ENCODE measurements at regions not wholly inside any gene's neighbourhood (a gene's known extent, or its start where the extent isn't known, plus 50 kb on each side); places are given as distances from the start of the nearest gene placed in this dataset.
"Not testable (repeated sequence)": the region's sequence is repeated elsewhere in the genome, so short reads cannot be mapped to it uniquely, and the experiment has no call there.

- no peak for DNase-seq
Observed at GRCh38 chr4:23976423-23976822, 86.6 kb upstream of the PPARGC1A start.

GRCh38 chr4:23973308-23973855 is 83.5 kb upstream of the PPARGC1A start:
- DNase-seq, result no peak

- no peak for DNase-seq
Observed at GRCh38 chr4:23972805-23973204, 83.0 kb upstream of the PPARGC1A start.

- DNase-seq, result no peak
Observed at GRCh38 chr4:23972187-23972586, 82.3 kb upstream of the PPARGC1A start.

GRCh38 chr4:23970201-23970850 is 80.5 kb upstream of the PPARGC1A start:
- no peak for DNase-seq

- no peak for DNase-seq
Observed at GRCh38 chr4:23969635-23970145, 79.8 kb upstream of the PPARGC1A start.

GRCh38 chr4:23967281-23967680 is 77.4 kb upstream of the PPARGC1A start:
- no peak for DNase-seq

- peak in 2 of 3 donors; percentile 9 to 30 for DNase-seq
Observed at GRCh38 chr4:23966725-23967124, 76.9 kb upstream of the PPARGC1A start.

GRCh38 chr4:23962462-23962861 is 72.6 kb upstream of the PPARGC1A start:
- no peak for DNase-seq

- DNase-seq, result not testable (repeated sequence)
Observed at GRCh38 chr4:23961395-23961794, 71.5 kb upstream of the PPARGC1A start.

- peak; percentile 48 to 74 (median 74) for DNase-seq
Observed at GRCh38 chr4:23959396-23960148, 69.7 kb upstream of the PPARGC1A start.

GRCh38 chr4:23958749-23959148 is 68.9 kb upstream of the PPARGC1A start:
- no peak for DNase-seq

- no peak for DNase-seq
Observed at GRCh38 chr4:23957465-23957864, 67.6 kb upstream of the PPARGC1A start.

- peak; percentile 71 to 88 (median 81) for DNase-seq
Observed at GRCh38 chr4:23956601-23957364, 66.9 kb upstream of the PPARGC1A start.

- DNase-seq, result peak in 1 of 3 donors; percentile 13
Observed at GRCh38 chr4:23952258-23952657, 62.4 kb upstream of the PPARGC1A start.

- DNase-seq, result no peak
Observed at GRCh38 chr4:23947826-23948225, 58.0 kb upstream of the PPARGC1A start.

- no peak for DNase-seq
Observed at GRCh38 chr4:23946299-23946698, 56.5 kb upstream of the PPARGC1A start.

GRCh38 chr4:23945451-23946017 is 55.7 kb upstream of the PPARGC1A start:
- peak; percentile 80 to 90 (median 90) for DNase-seq

- peak; percentile 31 to 62 (median 55) for DNase-seq
Observed at GRCh38 chr4:23944556-23944955, 54.7 kb upstream of the PPARGC1A start.

- no peak for DNase-seq
Observed at GRCh38 chr4:23943478-23943877, 53.6 kb upstream of the PPARGC1A start.

- DNase-seq, result no peak
Observed at GRCh38 chr4:23942471-23942870, 52.6 kb upstream of the PPARGC1A start.

Measured in suppressor macrophage treated with lipopolysaccharide for 1 hour (primary cell).